ENCODE measurements at regions not wholly inside any gene's neighbourhood (a gene's known extent, or its start where the extent isn't known, plus 50 kb on each side); places are given as distances from the start of the nearest gene placed in this dataset.

- no peaks in the 10 kb centered on the region for H3K27me3 ChIP-seq (ENCODE audit: low read depth, low read length)
- H3K79me2 ChIP-seq (ENCODE audit: low read length) = no peaks in the 10 kb centered on the region
- H3K4me2 ChIP-seq (ENCODE audit: low read length) = no peak overlapping the region
- H2AFZ ChIP-seq (ENCODE audit: low read depth, low read length) = no peak overlapping the region
- H4K20me1 ChIP-seq (ENCODE audit: insufficient read depth, low read length) = no peaks in the 10 kb centered on the region
- no peaks in the 10 kb centered on the region for H3K36me3 ChIP-seq (replicated peaks; ENCODE audit: low read depth, low read length)
- no peak overlapping the region for H3K4me3 ChIP-seq (ENCODE audit: low read length)
- no peak for TF ChIP-seq CTCF (IDR thresholded peaks at IDR 0.05; ENCODE audit: low read depth, low read length)
- TF ChIP-seq EZH2phosphoT487 (IDR thresholded peaks at IDR 0.05; ENCODE audit: low read depth) = no peak
- no peak overlapping the region for H3K9ac ChIP-seq (ENCODE audit: low read length)
- H3K9me3 ChIP-seq (ENCODE audit: insufficient read depth, low read length) = no peaks in the 10 kb centered on the region
- H3K4me1 ChIP-seq (ENCODE audit: low read length) = peaks cover 25% of the 10 kb centered on the region
- no peak overlapping the region for H3K27ac ChIP-seq (ENCODE audit: low read length)
These were observed 57.7 kb upstream of the ATP5PO start for GRCh38 chr21:33973268-33973667.

- H3K9ac ChIP-seq (ENCODE audit: low read length) = no peak overlapping the region
- H3K36me3 ChIP-seq (replicated peaks; ENCODE audit: low read depth, low read length) = no peaks in the 10 kb centered on the region
- H4K20me1 ChIP-seq (ENCODE audit: insufficient read depth, low read length) = no peaks in the 10 kb centered on the region
- no peak overlapping the region for H3K4me3 ChIP-seq (ENCODE audit: low read length)
- H3K27me3 ChIP-seq (ENCODE audit: low read depth, low read length) = no peaks in the 10 kb centered on the region
- H3K4me1 ChIP-seq (ENCODE audit: low read length) = peaks cover 25% of the 10 kb centered on the region
- TF ChIP-seq CTCF (IDR thresholded peaks at IDR 0.05; ENCODE audit: low read depth, low read length) (no peak), EZH2phosphoT487 (IDR thresholded peaks at IDR 0.05; ENCODE audit: low read depth) (no peak)
- no peaks in the 10 kb centered on the region for H3K9me3 ChIP-seq (ENCODE audit: insufficient read depth, low read length)
- H2AFZ ChIP-seq (ENCODE audit: low read depth, low read length) = no peak overlapping the region
- no peak overlapping the region for H3K4me2 ChIP-seq (ENCODE audit: low read length)
- H3K79me2 ChIP-seq (ENCODE audit: low read length) = no peaks in the 10 kb centered on the region
- H3K27ac ChIP-seq (ENCODE audit: low read length) = no peak overlapping the region
These were observed 56.9 kb upstream of the ATP5PO start for GRCh38 chr21:33972539-33972938.

GRCh38 chr21:33971492-33972013 is 55.9 kb upstream of the ATP5PO start:
- no peak overlapping the region for H2AFZ ChIP-seq (ENCODE audit: low read depth, low read length)
- H3K36me3 ChIP-seq (replicated peaks; ENCODE audit: low read depth, low read length) = no peaks in the 10 kb centered on the region
- no peak overlapping the region for H3K4me2 ChIP-seq (ENCODE audit: low read length)
- H3K27me3 ChIP-seq (ENCODE audit: low read depth, low read length) = no peaks in the 10 kb centered on the region
- H3K27ac ChIP-seq (ENCODE audit: low read length) = no peak overlapping the region
- no peak overlapping the region for H3K9ac ChIP-seq (ENCODE audit: low read length)
- TF ChIP-seq CTCF (IDR thresholded peaks at IDR 0.05; ENCODE audit: low read depth, low read length) (no peak), EZH2phosphoT487 (IDR thresholded peaks at IDR 0.05; ENCODE audit: low read depth) (no peak)
- H3K4me3 ChIP-seq (ENCODE audit: low read length) = no peak overlapping the region
- no peaks in the 10 kb centered on the region for H3K9me3 ChIP-seq (ENCODE audit: insufficient read depth, low read length)
- H3K79me2 ChIP-seq (ENCODE audit: low read length) = no peaks in the 10 kb centered on the region
- H3K4me1 ChIP-seq (ENCODE audit: low read length) = peaks cover 19% of the 10 kb centered on the region
- no peaks in the 10 kb centered on the region for H4K20me1 ChIP-seq (ENCODE audit: insufficient read depth, low read length)

GRCh38 chr21:33969581-33969980 is 54.0 kb upstream of the ATP5PO start:
- Histone ChIP-seq H3K27me3 (ENCODE audit: low read depth, low read length) (no peaks in the 10 kb centered on the region), H3K4me3 (ENCODE audit: low read length) (no peak overlapping the region), H3K79me2 (ENCODE audit: low read length) (no peaks in the 10 kb centered on the region), H4K20me1 (ENCODE audit: insufficient read depth, low read length) (no peaks in the 10 kb centered on the region), H3K27ac (ENCODE audit: low read length) (no peak overlapping the region), H3K9ac (ENCODE audit: low read length) (no peak overlapping the region), H3K4me2 (ENCODE audit: low read length) (no peak overlapping the region), H3K36me3 (replicated peaks; ENCODE audit: low read depth, low read length) (no peaks in the 10 kb centered on the region), H2AFZ (ENCODE audit: low read depth, low read length) (no peak overlapping the region), H3K4me1 (ENCODE audit: low read length) (0 out of 2 replicates have a peak, but pooled peaks cover 3% of the 10 kb centered on the region), H3K9me3 (ENCODE audit: insufficient read depth, low read length) (no peaks in the 10 kb centered on the region)
- no peak for TF ChIP-seq CTCF (IDR thresholded peaks at IDR 0.05; ENCODE audit: low read depth, low read length)
- no peak for TF ChIP-seq EZH2phosphoT487 (IDR thresholded peaks at IDR 0.05; ENCODE audit: low read depth)

Data from OCI-LY3 (cell line).